Thyroid gland (tissue), 4 donors: ENCODE measurements at regions not wholly inside any gene's neighbourhood (a gene's known extent, or its start where the extent isn't known, plus 50 kb on each side); places are given as distances from the start of the nearest gene placed in this dataset.

Experiments used
- DNase-seq, 2 donors: peaks; one replicate each; pipeline ENCODE4 v3.0.0-alpha.2; 2019
- H3K27ac ChIP-seq, 3 donors: fragments of 200-600 bp; sonication (generic); 1 replicate in 2 of 3; 2 replicates in 1 of 3; pipeline ENCODE4 v1.5.1; 2016 to 2019; ENCODE audit warnings: mild to moderate bottlenecking in 1 of 3, moderate library complexity in 1 of 3
- H3K27me3 ChIP-seq: fragments of 200-600 bp; sonication (generic); one replicate; pipeline ENCODE4 v1.5.1; 2019
- H3K36me3 ChIP-seq, 2 donors: fragments of 200-600 bp; sonication (generic); one replicate each; pipeline ENCODE4 v1.5.1; 2016 to 2019
- H3K4me1 ChIP-seq, 2 donors: fragments of 200-600 bp; sonication (generic); one replicate each; pipeline ENCODE4 v1.5.1; 2017 to 2019
- H3K4me3 ChIP-seq, 3 donors: fragments of 200-600 bp; sonication (generic); replicated peaks in 1 of 3; 1 replicate in 2 of 3; 2 replicates in 1 of 3; pipeline ENCODE4 v1.5.1; 2016; ENCODE audit warnings: mild to moderate bottlenecking in 1 of 3
- H3K9me3 ChIP-seq: fragments of 200-600 bp; sonication (generic); one replicate; pipeline ENCODE4 v1.5.1; 2017
- POLR2A ChIP-seq, 2 donors: fragments of 450-650 bp; IDR thresholded peaks; one replicate each; pipeline ENCODE4 v1.6.1; 2017; ENCODE audit warnings: antibody characterized with exemption in 2 of 2, mild to moderate bottlenecking in 2 of 2, moderate library complexity in 1 of 2
- WGBS, 2 donors: methylation state at CpG; one replicate each; pipeline ENCODE4 v1.1.5; 2017; 5-methylcytosine and 5-hydroxymethylcytosine counted together
- intact Hi-C: fragments of 100-400 bp; cut with DNase I; formaldehyde crosslinking; loops from one replicate; pipeline ENCODE4 v1.15.1; 2023
- TF ChIP-seq, protein P1 (sequence below), 6 experiments: fragments of 200-600 bp in 3 of 6; fragments of 450-650 bp in 3 of 6; sonication (generic) in 3 of 6; IDR thresholded peaks; one replicate each; pipeline ENCODE4 v1.5.1; 2016 to 2019; ENCODE audit warnings: antibody characterized with exemption in 6 of 6, mild to moderate bottlenecking in 2 of 6, inconsistent platforms in 1 of 6, moderate library complexity in 1 of 6

DNA sequence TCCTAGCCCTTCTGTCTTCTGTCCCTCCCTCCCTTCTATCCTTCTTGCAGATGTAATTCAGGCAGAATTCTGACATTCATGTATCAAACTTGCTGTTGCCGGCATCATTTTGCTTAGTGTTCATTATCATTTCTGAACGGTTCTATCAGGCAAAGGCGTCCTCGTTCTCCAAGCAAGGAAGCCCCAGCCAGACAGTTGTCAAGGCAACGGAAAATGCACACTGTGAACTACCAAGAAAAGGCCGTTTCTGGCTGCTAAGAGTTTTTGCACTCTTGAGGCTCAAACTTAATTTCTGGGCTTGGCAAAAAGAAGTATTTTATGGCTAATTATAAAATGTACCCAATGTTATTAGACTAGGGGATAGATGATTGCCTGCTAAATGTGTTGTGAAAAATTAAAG is 164.7 kb upstream of the KCNJ15 start:
- 47 to 58% methylated on average over 6 of the region's 6 CpGs for WGBS, 2 donors
- no peak for TF ChIP-seq POLR2A (IDR thresholded peaks at IDR 0.05)
- TF ChIP-seq, protein P1, sequence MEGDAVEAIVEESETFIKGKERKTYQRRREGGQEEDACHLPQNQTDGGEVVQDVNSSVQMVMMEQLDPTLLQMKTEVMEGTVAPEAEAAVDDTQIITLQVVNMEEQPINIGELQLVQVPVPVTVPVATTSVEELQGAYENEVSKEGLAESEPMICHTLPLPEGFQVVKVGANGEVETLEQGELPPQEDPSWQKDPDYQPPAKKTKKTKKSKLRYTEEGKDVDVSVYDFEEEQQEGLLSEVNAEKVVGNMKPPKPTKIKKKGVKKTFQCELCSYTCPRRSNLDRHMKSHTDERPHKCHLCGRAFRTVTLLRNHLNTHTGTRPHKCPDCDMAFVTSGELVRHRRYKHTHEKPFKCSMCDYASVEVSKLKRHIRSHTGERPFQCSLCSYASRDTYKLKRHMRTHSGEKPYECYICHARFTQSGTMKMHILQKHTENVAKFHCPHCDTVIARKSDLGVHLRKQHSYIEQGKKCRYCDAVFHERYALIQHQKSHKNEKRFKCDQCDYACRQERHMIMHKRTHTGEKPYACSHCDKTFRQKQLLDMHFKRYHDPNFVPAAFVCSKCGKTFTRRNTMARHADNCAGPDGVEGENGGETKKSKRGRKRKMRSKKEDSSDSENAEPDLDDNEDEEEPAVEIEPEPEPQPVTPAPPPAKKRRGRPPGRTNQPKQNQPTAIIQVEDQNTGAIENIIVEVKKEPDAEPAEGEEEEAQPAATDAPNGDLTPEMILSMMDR (IDR thresholded peaks at IDR 0.05): no peak
- no peaks in the 10 kb centered on the region for H3K9me3 ChIP-seq

DNA sequence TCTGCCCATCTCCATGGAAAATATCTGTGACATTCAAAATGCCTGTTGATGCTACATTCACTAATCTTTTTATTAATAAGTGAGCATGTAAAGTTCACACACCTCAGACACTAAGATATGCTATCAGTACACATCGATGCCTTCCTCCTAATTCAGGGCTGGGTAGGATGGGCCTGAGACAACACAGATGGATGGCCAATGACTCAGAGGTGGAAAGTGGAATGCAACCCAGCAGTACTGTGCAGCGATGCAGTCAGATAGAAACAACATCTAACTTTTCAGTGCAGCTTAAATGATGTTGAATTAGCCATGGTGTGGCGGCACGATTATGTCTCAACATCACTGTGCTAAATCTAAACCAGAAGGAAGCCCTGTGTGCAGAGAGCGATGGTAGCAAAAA is 161.6 kb upstream of the KCNJ15 start:
- TF ChIP-seq, protein P1 (IDR thresholded peaks at IDR 0.05): no peak
- TF ChIP-seq POLR2A (IDR thresholded peaks at IDR 0.05): no peak
- H3K4me3 ChIP-seq: no peak overlapping the region
- no peaks in the 10 kb centered on the region for H3K4me1 ChIP-seq
- no peaks in the 10 kb centered on the region for H3K36me3 ChIP-seq
- no peak overlapping the region for H3K27ac ChIP-seq
- H3K9me3 ChIP-seq: no peaks in the 10 kb centered on the region
- intact Hi-C loops: no loop called here
- no peaks in the 10 kb centered on the region for H3K27me3 ChIP-seq
- WGBS, 2 donors: 88 to 91% methylated on average over 5 of the region's 5 CpGs
- no peak for DNase-seq

More for the DNA sequence above, 164.7 kb upstream of the KCNJ15 start:
- no peak for DNase-seq
- H3K27ac ChIP-seq: no peak overlapping the region
- intact Hi-C loops: no loop called here
- H3K4me1 ChIP-seq: no peaks in the 10 kb centered on the region
- H3K36me3 ChIP-seq: no peaks in the 10 kb centered on the region
- H3K4me3 ChIP-seq: no peak overlapping the region
- no peaks in the 10 kb centered on the region for H3K27me3 ChIP-seq

DNA sequence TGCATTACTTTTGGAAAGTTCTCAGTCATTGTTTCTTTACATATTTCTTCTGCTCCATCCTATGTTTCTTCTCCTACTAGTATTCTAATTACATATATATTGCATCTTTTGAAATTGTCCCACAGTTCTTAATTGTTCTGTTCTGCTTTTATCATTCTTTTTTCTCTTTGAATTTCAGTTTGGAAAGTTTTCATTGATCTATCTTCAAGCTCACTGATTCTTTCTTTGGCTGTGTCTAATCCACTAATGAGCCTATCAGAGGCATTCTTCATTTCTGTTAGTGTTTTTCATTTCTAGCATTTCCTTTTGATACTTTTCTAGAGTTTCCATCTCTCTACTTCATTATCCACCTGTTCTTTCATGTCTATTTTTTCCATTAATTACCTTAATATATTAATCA is 159.0 kb upstream of the KCNJ15 start:
- H3K9me3 ChIP-seq: no peaks in the 10 kb centered on the region
- no peak overlapping the region for H3K27ac ChIP-seq
- H3K27me3 ChIP-seq: no peaks in the 10 kb centered on the region
- intact Hi-C loops: no loop called here
- TF ChIP-seq, protein P1 (IDR thresholded peaks at IDR 0.05): no peak
- TF ChIP-seq POLR2A (IDR thresholded peaks at IDR 0.05): no peak
- H3K36me3 ChIP-seq: no peaks in the 10 kb centered on the region
- H3K4me1 ChIP-seq: no peaks in the 10 kb centered on the region
- no peak for DNase-seq
- H3K4me3 ChIP-seq: no peak overlapping the region

DNA sequence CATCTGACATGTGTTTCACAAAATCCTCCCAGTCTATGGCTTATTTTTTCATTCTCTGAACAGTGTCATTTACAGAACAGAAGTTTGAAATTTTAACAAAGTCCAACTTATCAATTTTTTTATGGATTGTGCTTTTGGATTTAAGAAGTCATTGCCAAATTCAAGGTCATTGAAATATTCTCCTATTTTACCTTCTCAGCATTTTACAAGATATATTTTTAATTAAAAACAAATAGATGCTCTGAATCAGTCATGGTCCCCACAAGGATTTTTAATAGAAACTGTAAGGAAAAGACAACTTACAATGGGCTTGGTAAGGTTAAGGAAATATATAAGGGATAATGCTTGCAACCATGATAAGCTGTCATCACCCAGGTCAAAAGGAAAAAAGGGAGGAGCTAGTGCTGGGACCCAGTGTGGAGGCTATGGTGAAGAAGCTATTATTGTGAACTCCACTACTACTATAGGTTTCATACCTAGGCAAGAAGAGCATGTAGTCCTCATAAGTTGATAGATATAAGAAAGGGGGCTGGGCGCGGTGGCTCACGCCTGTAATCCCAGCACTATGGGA is 144.5 kb upstream of the KCNJ15 start:
- intact Hi-C loops: no loop called here
- H3K4me1 ChIP-seq: no peaks in the 10 kb centered on the region
- DNase-seq: no peak
- H3K9me3 ChIP-seq: no peaks in the 10 kb centered on the region
- TF ChIP-seq, protein P1 (IDR thresholded peaks at IDR 0.05): no peak
- no peak for TF ChIP-seq POLR2A (IDR thresholded peaks at IDR 0.05)
- 92 to 100% methylated on average over 3 of the region's 3 CpGs for WGBS, 2 donors
- H3K36me3 ChIP-seq: no peaks in the 10 kb centered on the region
- no peak overlapping the region for H3K4me3 ChIP-seq
- no peaks in the 10 kb centered on the region for H3K27me3 ChIP-seq
- no peak overlapping the region for H3K27ac ChIP-seq

DNA sequence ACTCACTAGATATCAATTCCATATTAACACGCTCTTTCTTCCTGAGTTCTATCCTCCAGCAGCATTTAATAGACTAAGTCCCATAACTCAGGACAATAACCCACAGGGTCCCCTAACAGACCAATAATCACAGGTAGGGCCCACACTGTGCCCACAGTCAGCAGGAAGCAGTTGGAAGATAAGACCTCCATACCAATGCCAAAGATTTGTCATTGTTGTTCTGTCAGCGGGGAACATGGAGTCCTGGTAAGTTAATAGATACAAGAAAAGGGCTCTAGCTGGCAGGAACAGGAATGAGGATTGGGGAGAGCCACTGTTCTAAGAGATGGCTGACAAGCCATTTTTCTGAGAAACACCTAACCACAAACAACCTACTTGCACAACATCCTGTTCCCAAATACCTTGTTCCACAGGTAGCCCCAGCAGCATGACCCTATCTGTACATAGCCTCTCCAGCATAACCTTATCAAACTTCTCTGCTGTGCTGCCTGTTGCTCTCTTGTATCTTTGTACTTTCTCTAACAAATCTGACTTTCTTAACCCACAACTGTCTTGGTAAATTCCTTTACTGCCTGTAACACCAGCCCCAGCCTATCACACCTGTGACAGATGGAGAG is 142.0 kb upstream of the KCNJ15 start:
- Histone ChIP-seq H3K9me3 (no peaks in the 10 kb centered on the region), H3K27me3 (no peaks in the 10 kb centered on the region), H3K36me3 (no peaks in the 10 kb centered on the region), H3K4me3 (no peak overlapping the region), H3K27ac (no peak overlapping the region), H3K4me1 (no peaks in the 10 kb centered on the region)
- no peak for TF ChIP-seq POLR2A (IDR thresholded peaks at IDR 0.05)
- TF ChIP-seq, protein P1 (IDR thresholded peaks at IDR 0.05): no peak
- no peak for DNase-seq
- 92 to 94% methylated on average over 2 of the region's 2 CpGs for WGBS, 2 donors
- intact Hi-C loops: no loop called here
